ENCODE measurements at regions not wholly inside any gene's neighbourhood (a gene's known extent, or its start where the extent isn't known, plus 50 kb on each side); places are given as distances from the start of the nearest gene placed in this dataset.
"Not testable (repeated sequence)": the region's sequence is repeated elsewhere in the genome, so short reads cannot be mapped to it uniquely, and the experiment has no call there.

DNA sequence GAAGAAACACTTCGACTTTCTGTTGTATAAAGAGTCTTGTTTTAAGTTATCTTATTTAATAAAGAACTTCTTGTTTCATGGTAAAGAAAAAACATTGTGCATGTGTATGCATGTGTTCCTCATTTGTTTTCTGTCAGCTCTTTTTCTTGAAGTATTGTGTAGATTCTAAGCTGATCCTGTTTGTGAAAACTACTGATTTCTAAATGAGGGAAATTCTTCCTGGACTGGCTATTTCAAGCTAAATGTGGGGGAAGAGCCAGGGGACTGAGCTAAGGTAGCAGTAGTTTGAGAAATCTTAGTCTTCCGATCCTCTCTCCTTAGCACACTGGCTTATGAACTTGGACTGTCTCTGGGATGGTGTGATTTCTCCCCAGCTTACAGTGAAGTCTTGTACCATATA lies 56.4 kb upstream of the RBMS1 start:
- DNase-seq (ENCODE audit: low spot score): no peak

DNA sequence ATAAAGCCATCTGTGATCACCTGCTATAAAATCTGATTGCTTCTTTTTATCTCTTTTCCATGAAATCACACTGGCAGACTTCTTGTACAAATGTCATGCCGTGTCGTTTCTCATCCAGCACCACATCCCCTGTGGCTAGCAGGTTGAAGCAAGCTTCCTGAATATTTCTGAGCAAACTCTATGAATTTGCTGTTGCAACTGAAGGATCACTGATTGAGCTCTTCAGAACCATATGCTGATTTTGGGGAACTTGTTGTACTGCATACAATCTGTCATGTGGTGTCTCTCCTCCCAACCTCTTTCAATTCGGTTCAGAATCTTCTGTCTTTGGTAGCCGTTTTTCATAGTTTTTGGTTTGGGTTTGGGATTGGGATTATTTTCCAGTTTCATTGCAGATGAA lies 57.7 kb upstream of the RBMS1 start:
- DNase-seq (ENCODE audit: low spot score): peak; percentile 7

DNA sequence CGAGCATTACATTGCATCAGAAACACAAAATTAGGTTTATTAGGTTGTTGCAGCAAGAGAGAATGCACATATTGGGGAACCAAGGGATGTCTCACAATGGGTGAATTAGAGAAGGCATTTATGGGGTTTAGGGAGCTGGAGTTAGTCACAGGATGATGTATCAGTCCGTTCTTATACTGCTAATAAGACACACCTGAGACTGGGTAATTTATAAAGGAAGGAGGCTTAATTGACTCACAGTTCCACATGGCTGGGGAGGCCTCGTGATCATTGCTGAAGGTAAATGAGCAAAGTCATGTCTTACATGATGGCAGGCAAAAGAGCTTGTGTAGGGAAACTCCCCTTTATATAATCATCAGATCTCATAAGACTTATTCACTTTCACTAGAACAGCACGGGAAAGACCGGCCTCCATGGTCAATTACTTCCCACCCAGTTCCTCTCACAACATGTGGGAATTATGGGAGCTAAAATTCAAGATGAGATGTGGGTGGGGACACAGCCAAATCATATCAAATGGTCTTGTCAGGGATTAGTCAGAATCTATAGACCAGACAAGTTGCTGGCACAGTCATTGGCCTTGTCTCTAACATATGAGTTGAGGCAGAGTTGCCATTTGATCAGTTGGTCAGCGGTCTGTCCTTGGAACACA lies 61.9 kb upstream of the RBMS1 start:
- no peak for DNase-seq (ENCODE audit: low spot score)

DNA sequence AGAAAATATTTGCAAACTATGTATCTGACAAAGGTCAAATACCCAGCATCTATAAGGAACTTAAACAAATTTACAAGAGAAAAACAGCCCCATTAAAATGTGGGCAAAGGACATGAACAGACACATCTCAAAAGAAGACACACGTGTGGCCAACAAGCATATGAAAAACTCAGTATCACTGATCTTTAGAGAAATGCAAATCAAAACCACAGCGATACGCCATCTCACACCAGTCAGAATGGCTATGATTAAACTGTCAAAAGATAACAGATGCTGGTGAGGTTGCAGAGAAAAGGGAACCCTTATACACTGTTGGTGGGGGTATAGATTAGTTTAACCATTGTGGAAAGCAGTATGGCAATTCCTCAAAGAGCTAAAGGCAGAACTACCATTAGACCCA lies 64.3 kb upstream of the RBMS1 start:
- peak; percentile 40 for DNase-seq (ENCODE audit: low spot score)

DNA sequence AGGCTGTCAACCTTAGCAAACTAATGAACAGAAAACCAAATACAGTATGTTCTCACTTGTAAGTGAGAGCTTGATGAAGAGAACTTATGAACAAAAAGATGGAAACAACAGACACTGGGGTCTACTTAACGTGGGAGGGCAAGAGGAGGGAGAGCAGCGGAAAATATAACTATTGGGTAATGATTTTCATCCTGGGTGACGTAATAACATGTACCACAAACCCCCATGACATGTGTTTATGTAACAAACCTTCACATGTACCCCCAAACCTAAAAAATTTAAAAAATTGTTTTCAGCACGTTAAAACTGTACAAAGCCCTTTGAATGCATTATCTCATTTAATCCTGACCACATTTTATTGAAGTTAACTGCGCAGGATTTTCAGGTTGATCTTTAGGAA lies 64.9 kb upstream of the RBMS1 start:
- DNase-seq (ENCODE audit: low spot score): no peak

DNA sequence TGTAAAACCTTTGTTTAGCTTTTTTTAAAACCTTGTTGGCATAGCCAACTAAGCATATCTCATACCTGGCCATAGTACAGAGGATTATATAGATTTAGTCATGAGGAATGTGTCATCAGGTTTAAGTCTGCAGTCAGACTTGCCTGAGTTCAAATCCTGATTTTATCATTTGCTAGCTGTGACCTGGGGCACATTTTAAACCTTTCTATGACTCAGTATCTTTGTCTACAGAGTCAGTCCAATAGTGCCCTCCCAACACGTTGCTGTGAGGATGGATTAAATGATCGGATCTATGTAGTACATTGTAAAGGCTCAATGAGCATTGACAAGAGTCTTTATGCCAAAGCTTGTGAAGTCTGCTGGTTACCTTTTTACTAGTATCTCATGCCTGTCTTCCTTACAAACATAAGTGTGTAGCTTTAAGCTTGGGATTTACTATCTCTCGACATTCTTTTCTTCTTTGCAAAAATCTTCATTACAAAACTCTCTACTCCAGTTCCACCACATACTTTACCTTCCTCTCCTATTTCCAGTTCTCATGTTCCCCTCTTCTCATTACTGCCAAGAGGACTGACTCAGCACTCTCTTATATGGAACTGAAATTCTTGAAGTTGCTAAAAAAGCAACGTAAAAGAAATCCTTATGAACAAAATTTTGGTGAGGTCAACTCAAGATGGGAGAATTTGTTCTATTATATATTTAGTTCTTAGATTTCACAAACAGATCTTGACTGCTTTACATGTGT lies 68.1 kb upstream of the RBMS1 start:
- DNase-seq (ENCODE audit: low spot score): no peak

DNA sequence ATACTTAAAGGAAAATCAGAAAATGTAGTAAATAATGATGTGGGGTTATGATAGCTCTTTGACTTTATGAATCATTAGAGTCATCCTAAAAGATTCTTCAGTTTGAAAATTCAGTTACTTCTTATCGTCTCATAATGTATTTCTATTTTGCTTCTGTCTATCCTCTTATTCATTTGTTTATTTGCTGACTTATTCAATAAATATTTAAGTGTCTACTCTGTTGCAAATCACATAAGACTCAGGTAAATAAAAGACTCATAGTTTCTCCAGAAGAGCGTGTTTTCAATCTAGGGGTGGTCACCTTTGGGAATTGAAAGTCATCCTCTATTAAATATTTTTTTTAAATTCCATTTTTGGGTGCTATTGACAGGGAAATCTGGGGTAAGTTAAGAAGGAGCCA lies 69.1 kb upstream of the RBMS1 start:
- no peak for DNase-seq (ENCODE audit: low spot score)

DNA sequence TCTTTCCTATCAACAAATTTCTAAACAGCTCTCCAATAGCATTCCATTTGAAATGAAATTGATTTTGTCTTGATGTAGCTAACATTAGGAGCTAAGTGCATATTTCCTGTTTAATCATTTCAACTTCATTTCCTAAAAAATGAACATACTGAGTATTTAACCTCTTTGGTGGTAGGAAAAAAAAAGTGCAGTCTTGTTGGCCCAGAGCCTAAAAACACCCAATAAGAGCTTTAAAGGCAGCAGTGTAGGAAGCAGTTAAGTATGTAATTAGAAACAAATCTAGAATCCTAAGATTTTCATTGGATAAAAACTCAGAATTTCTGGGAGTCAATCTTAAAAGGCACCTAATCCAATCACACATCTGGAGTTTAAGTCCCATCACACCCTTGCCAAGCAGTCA lies 71.0 kb upstream of the RBMS1 start:
- DNase-seq (ENCODE audit: low spot score): no peak

DNA sequence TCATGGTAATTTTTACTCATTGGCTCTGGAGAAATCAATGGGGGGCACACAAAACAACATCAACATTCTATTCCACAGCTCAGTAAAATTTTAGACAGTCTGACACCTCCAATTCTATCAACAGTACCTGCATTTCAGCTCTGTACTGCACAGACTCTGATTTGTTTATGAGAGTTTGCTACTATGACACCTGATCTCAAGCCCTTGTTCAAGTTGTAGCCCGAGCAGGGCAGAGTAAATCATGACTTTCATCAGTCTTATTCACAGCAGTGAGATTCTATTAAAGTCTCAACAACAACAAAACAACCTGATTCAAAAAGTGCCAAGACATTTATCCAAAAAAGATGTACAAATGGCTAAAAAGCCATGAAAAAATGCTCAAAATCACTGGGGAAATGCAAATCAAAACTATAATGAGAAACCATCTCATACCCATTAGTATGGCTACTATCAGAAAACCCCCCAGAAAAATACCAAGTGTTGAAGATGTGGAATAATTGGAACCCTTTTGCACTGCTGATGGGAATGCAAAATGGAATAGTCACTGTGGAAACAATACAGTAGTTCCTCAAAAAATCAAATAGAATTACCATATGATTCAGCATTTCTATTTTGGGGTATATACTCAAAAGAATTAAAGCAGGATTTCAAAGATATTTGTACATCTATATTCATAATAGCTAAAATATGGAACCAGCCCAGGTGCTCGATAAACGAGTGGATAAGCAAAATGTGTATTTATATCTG lies 71.7 kb upstream of the RBMS1 start:
- no peak for DNase-seq (ENCODE audit: low spot score)

DNA sequence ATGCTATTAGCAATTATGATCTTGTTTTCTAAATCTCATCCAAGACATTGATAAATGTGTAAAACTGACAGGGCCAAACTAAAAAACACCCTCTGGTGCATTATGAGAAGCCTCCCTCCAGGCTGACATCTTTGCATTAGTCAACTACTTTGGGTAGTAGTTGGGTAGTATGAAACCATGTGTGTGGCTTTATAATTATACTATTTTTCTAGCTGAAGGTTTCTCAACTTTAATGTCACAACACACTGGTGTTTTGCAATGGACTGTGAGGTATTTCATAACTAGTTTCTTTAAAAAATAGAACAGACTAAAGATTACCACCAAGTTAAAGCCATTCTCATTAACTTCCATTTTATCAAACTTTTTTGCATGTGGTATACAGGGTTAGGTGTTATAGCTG lies 73.1 kb upstream of the RBMS1 start:
- no peak for DNase-seq (ENCODE audit: low spot score)

DNA sequence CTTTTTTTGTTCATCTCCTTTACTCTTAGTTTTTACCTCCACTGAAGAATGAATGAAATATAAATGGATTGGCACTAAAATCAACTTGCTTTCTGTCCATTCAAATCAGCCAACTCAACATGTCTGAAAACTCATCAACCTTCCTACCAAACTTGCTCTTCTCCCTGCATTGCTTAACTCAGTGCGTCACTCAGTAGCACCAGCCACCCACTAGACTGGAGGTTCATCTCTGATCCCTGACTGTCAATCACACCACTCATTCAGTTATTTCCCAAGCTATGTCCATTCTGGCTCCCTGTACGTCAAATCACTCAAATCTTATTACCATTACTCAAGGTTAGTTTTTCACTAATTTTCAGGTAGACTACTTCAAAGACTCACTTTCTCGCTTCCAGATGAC lies 75.2 kb upstream of the RBMS1 start:
- no peak for DNase-seq (ENCODE audit: low spot score)

DNA sequence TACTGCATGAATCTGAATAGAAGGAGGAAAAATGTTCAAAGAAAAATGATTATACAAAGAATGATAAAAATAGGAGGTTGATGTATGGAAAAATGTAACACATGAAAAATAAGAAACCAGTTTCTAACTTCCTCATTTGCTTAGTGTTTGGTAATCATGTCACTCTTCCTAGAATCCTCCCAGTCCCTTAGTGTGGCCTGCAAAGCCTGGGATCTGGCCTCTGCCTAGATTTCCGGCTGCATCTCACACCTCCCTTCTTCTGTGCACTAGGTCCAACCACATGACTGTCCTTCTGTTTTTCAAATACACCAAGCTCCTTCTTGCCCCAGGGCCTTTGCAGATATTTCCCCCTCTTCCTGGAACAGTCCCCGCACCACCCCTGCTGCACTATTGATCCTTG lies 76.8 kb upstream of the RBMS1 start:
- no peak for DNase-seq (ENCODE audit: low spot score)

DNA sequence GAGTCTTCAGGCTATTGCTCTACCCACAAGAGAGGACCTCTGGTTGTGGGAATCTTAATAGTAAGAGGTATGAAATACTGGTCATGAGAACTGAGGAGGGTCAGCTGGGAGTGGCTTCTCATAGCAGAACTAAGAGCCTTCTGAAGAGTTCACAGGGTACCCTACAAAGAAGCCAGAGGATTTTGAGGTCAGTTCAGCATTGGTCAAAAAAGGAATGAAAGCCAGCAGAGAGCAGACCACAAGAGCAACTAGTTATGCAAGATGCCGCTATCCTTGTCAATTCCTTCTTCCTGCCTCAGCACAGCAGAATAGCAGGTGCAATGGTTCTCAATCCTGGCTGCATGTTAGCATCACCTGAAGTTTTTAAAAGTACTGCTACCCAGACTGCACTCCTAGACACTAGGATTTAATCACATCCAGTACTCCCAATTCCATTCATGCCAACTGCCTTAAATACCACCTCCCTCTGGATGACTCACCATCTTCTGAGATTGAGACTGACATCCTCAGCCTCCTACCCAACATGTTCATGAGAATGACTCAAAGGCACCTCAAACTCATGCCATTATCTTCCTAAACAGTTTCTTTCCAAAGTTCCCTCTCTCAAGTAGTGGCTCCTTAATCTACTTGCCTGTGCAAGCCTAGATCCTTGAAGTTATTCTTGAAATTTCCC lies 81.0 kb upstream of the RBMS1 start:
- no peak for DNase-seq (ENCODE audit: low spot score)

DNA sequence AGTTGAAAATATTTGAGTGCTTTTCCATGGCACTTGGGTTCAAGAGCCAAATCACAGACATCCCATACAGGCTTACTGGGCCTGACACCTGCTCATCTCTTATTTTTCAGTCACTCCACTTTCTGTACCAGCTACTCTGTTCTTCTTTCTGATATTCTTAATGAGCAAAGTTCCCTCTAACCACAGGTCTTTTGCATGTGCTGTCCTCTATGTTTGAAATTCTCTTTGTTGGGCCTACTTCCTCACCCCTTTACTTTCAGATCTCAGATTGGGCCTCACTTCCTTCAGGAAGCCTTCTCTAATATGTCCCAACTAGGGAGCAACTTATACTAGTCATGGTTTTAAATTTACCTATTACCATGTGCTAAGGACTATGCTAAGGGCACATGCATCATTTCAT lies 81.8 kb upstream of the RBMS1 start:
- no peak for DNase-seq (ENCODE audit: low spot score)

DNA sequence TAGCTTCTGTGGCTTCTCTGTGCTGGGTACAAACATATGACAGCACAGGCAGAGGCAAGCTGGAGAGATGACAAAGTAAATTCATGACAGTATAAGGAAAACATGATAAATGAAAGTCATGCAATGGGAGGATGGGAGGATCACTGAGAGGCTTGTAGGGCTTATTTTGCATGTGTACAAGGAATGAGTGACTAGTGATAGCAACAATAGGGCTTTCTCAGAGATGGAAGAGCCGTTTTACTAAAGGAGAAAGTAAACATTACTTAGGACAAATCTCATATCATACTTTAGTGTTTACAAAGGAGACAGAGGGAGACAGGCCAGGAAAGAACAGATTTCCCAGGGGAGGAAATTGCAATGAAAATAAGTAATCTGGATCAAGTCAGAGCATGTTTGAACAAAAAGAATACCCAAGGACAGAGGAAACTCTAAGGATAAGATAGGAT lies 82.5 kb upstream of the RBMS1 start:
- no peak for DNase-seq (ENCODE audit: low spot score)

DNA sequence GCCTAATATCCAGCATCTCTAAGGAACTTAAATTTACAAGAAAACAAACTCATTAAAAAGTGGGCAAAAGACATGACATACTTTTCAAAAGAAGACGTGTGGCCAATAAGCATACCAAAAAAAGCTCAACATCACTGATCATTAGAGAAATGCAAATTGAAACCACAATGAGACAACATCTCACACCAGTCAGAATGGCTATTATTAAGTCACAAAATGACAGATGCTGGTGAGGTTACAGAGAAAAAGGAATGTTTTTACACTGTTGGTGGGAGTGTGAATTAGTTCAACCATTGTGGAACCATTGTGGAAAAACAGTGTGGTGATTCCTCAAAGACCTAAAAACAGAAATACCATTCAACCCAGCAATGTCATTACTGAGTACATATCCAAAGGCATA lies 83.5 kb upstream of the RBMS1 start:
- not testable (repeated sequence) for DNase-seq (ENCODE audit: low spot score)

DNA sequence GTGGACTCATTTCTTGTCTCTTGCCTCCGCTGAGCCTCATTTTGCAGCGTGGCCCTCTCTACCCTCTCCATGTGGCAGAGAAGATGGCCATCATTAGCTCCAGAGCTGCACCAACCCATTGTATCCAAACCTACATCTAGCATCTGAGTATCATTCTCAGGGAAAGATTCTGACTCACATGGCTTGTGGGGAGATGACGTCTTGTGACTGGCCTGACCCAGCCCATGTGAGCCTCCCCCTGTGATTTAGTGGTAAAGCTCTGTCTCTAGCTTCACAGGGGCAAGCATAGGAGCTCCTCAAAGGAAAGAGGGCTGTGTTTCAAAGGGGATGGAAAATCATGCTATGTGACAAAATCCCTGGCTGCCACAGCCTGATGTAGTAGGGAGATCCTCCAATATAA lies 87.4 kb upstream of the RBMS1 start:
- DNase-seq (ENCODE audit: low spot score): no peak

DNA sequence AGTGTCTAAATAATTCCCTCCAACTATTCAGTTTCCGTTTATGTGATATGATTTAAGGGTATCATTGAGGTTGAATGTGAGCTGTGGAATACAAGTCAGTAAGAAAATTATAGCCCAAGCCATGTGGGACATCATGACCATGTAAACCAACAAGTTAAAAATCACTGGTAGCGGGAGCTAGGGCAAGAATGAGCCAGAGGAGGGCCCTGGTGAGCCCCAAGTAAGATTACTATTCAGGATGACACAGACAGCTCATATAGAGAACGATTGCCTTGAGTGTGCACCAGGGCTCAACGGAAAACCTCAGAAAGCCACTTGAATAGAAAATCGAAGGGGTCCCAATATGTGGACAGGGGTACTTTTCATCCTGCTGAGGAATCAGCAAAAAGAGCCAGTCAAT lies 87.8 kb upstream of the RBMS1 start:
- DNase-seq (ENCODE audit: low spot score): no peak

DNA sequence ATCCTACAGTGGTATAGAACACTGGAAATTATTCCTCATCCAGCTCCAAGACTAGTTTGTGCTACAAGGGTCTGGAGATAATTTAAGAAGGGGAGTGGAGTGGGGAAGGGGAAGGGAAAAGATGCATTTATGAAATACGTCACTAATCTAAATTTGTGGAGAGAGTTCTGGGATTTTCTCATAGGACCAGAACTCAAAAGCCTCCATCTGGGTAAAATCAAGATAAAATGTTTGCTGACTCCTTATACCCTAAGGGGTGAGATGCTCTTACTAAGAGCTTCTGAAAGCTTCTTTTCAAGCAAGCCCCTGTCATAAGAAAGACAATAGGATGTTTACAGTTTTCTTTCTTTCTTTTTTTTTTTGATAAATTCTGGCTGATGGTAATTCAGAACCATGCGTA lies 88.5 kb upstream of the RBMS1 start:
- no peak for DNase-seq (ENCODE audit: low spot score)

DNA sequence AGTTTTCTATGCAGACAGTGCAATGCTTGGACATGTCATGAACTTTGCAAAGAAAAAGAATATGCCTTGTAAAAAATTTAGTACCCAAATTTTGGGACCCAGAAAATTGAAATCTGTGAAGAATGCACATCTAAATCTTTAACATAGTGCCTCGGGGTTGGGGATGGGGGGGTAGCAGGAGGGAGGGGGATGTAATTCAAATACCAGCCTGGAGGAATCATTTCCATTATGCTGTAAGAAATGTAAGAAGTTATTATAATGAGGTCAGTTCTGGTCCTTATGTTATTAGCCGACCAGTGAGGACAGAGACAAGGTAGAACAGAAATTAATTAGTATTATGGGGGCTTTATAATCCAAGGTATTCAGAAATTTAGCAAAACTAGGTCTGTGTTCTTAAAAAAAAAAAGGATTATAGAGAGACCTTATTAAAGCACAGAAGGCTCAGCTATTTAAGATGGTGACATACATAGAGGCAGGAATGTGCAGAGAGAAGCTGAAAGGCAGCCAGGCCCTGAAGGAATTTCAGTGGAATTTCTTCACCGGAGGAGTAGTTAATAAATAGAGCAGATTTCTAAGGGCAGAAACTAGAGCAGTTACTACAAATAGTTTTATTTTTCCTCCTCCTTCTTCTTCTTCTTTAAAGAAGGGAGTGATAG lies 89.0 kb upstream of the RBMS1 start:
- DNase-seq (ENCODE audit: low spot score): no peak

DNA sequence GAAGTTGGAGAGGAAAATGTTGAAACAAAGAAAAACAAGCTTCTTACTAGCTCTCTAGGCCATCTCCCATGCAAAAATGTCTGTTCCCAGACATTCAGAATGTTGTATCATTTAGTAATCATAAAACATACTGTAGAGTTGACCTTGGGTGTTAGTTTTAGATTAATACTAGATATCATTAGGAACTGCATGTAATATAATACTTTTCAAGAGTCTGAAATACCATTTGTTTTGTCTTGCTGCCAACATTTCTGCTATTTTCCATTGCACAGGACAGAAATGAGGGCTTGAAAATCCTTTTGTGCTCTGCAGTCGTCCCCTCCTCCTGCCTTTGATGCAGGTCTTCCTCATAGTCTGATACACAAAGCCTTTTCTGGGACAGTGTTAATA lies 89.5 kb upstream of the RBMS1 start:
- DNase-seq (ENCODE audit: low spot score): no peak

DNA sequence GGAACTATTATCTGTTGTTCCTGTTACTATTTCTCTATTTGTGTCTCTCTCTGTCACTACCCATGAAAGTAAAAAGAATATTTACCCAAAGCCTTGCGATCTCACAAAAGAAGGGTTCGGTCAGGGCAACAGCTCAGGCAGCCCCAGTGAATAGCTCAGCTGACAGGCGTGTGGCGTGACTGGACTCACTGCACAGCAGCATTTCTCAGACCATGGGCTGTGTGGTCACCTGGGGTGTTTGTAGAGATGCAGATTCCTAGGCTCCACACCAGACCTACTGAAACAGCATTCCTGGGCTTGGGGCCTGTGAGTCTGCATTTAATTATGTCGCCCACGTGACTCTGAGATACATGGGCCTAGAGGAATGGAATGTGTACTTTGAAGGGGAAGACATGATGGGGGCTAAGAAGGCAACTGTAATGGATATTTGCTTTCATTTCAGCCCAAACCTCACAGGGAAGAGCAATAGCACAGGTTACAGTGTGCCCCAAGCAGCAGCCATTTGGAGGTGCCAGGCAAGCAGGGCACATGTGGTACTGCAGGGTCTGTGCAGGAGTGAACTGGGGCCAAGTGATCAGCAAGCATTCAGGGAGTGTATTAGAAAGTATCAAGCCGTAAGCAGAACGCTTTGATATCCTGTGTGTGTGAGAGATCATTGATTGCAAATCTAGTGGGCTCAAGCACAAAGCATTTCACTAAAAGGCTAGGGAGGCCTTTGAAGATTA lies 90.4 kb upstream of the RBMS1 start:
- no peak for DNase-seq (ENCODE audit: low spot score)
